Stomach (tissue), 4 donors: ENCODE measurements at regions not wholly inside any gene's neighbourhood (a gene's known extent, or its start where the extent isn't known, plus 50 kb on each side); places are given as distances from the start of the nearest gene placed in this dataset.

Experiments
- EP300 ChIP-seq: sonication (generic); formaldehyde crosslinking; IDR thresholded peaks from one replicate; pipeline ENCODE4 v1.6.1; 2017; ENCODE audit warnings: antibody characterized with exemption
- TF ChIP-seq, protein P1 (sequence below), 7 experiments: fragments of 450-650 bp in 4 of 7; fragments of 200-600 bp in 3 of 7; sonication (generic) in 3 of 7; IDR thresholded peaks; one replicate each; pipeline ENCODE4 v1.5.1; 2016 to 2019; ENCODE audit warnings: antibody characterized with exemption in 7 of 7, control low read depth in 2 of 7, mild to moderate bottlenecking in 1 of 7

DNA sequence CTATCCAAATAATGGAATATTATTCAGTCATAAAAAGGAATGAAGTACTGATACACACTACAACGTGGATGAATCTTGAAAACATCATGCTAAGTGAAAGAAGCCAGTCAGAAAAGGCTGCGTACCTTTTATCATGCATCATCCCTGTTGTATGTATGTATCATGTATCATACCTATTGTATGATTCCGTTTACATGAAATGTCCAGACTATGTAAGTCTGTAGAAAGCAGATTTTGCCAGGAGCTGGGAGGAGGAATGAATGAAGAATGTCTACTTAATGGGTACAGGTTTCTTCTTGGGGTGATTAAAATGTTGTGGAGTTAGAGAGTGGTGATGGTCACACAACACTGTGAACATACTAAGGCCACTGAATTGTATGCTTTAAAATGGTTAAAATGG lies 135.9 kb upstream of the KLF14 start:
- TF ChIP-seq, protein P1, sequence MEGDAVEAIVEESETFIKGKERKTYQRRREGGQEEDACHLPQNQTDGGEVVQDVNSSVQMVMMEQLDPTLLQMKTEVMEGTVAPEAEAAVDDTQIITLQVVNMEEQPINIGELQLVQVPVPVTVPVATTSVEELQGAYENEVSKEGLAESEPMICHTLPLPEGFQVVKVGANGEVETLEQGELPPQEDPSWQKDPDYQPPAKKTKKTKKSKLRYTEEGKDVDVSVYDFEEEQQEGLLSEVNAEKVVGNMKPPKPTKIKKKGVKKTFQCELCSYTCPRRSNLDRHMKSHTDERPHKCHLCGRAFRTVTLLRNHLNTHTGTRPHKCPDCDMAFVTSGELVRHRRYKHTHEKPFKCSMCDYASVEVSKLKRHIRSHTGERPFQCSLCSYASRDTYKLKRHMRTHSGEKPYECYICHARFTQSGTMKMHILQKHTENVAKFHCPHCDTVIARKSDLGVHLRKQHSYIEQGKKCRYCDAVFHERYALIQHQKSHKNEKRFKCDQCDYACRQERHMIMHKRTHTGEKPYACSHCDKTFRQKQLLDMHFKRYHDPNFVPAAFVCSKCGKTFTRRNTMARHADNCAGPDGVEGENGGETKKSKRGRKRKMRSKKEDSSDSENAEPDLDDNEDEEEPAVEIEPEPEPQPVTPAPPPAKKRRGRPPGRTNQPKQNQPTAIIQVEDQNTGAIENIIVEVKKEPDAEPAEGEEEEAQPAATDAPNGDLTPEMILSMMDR (IDR thresholded peaks at IDR 0.05), result no peak
- TF ChIP-seq EP300, result no peak
